Stomach (tissue), 8 donors: ENCODE measurements at regions not wholly inside any gene's neighbourhood (a gene's known extent, or its start where the extent isn't known, plus 50 kb on each side); places are given as distances from the start of the nearest gene placed in this dataset.

Experiments used
- DNase-seq, 2 donors: peaks; one replicate each; pipeline versions ENCODE4 v3.0.0 to v3.0.0-alpha.2; 2013 to 2019
- H3K27ac ChIP-seq, 5 donors: fragments of 200-600 bp in 4 of 5; sonication (generic) in 4 of 5; one replicate each; pipeline ENCODE4 v1.5.1; 2013 to 2019; ENCODE audit warnings: mild to moderate bottlenecking in 1 of 5, moderate library complexity in 1 of 5
- H3K27me3 ChIP-seq, 3 donors: fragments of 200-600 bp; sonication (generic); one replicate each; pipeline ENCODE4 v1.5.1; 2017 to 2019; ENCODE audit warnings: mixed run types in 1 of 3
- H3K36me3 ChIP-seq, 4 donors: fragments of 200-600 bp; sonication (generic); 1 replicate in 3 of 4; 2 replicates in 1 of 4; pipeline ENCODE4 v1.5.1; 2016 to 2019
- H3K4me1 ChIP-seq, 4 donors: fragments of 200-600 bp; sonication (generic); one replicate each; pipeline ENCODE4 v1.5.1; 2016 to 2019
- H3K4me3 ChIP-seq, 4 donors: fragments of 200-600 bp; sonication (generic) in 3 of 4; one replicate each; pipeline ENCODE4 v1.5.1; 2016 to 2019; ENCODE audit warnings: mild to moderate bottlenecking in 1 of 4
- H3K9me3 ChIP-seq, 4 donors: fragments of 200-600 bp; sonication (generic); one replicate each; pipeline ENCODE4 v1.5.1; 2016 to 2019
- EP300 ChIP-seq: sonication (generic); formaldehyde crosslinking; IDR thresholded peaks from one replicate; pipeline ENCODE4 v1.6.1; 2017; ENCODE audit warnings: antibody characterized with exemption
- POLR2A ChIP-seq, 4 donors: fragments of 450-650 bp; IDR thresholded peaks; one replicate each; pipeline ENCODE4 v1.6.1; 2016; ENCODE audit warnings: antibody characterized with exemption in 4 of 4, control low read depth in 2 of 4, mild to moderate bottlenecking in 1 of 4, moderate library complexity in 1 of 4
- POLR2AphosphoS5 ChIP-seq, 3 donors: sonication (generic); formaldehyde crosslinking; IDR thresholded peaks; one replicate each; pipeline ENCODE4 v1.6.1; 2016; ENCODE audit warnings: antibody characterized with exemption in 3 of 3
- WGBS, 5 donors: extraction: QIAGEN DNeasy Blood & Tissue Kit in 3 of 5; methylation state at CpG; one replicate each; pipeline versions ENCODE4 v1.1.5 to v1.1.7; 2013 to 2018; 5-methylcytosine and 5-hydroxymethylcytosine counted together
- intact Hi-C: fragments of 100-400 bp; cut with DNase I; formaldehyde crosslinking; loops from one replicate; pipeline ENCODE4 v1.15.1; 2023; ENCODE audit warnings: low total_unique reads
- TF ChIP-seq, protein P1 (sequence below), 7 experiments: fragments of 450-650 bp in 4 of 7; fragments of 200-600 bp in 3 of 7; sonication (generic) in 3 of 7; IDR thresholded peaks; one replicate each; pipeline ENCODE4 v1.5.1; 2016 to 2019; ENCODE audit warnings: antibody characterized with exemption in 7 of 7, control low read depth in 2 of 7, mild to moderate bottlenecking in 1 of 7
- donor health status: healthy with polysubstance abuse.
- donor health status: Bipolar disorder and iron deficiency.
- donor health status: healthy.

GRCh38 chr1:56171670-56172069, 407.7 kb downstream of the PLPP3 start:
- peaks cover 0 to 11% (median 0%) of the 10 kb centered on the region in 4 donors for H3K4me1 ChIP-seq
- no peaks in the 10 kb centered on the region for H3K27me3 ChIP-seq
- 50 to 67% (median 60%) methylated on average over 1 of the region's 1 CpG for WGBS, 5 donors
- H3K4me3 ChIP-seq = no peak overlapping the region
- no peaks in the 10 kb centered on the region for H3K36me3 ChIP-seq
- intact Hi-C loops = no loop called here
- no peak overlapping the region for H3K27ac ChIP-seq
- TF ChIP-seq EP300 = no peak
- TF ChIP-seq POLR2AphosphoS5 (IDR thresholded peaks at IDR 0.05) = no peak
- TF ChIP-seq POLR2A (IDR thresholded peaks at IDR 0.05) = no peak
- TF ChIP-seq, protein P1, sequence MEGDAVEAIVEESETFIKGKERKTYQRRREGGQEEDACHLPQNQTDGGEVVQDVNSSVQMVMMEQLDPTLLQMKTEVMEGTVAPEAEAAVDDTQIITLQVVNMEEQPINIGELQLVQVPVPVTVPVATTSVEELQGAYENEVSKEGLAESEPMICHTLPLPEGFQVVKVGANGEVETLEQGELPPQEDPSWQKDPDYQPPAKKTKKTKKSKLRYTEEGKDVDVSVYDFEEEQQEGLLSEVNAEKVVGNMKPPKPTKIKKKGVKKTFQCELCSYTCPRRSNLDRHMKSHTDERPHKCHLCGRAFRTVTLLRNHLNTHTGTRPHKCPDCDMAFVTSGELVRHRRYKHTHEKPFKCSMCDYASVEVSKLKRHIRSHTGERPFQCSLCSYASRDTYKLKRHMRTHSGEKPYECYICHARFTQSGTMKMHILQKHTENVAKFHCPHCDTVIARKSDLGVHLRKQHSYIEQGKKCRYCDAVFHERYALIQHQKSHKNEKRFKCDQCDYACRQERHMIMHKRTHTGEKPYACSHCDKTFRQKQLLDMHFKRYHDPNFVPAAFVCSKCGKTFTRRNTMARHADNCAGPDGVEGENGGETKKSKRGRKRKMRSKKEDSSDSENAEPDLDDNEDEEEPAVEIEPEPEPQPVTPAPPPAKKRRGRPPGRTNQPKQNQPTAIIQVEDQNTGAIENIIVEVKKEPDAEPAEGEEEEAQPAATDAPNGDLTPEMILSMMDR (IDR thresholded peaks at IDR 0.05) = no peak
- H3K9me3 ChIP-seq = no peaks in the 10 kb centered on the region
- DNase-seq = no peak

DNA sequence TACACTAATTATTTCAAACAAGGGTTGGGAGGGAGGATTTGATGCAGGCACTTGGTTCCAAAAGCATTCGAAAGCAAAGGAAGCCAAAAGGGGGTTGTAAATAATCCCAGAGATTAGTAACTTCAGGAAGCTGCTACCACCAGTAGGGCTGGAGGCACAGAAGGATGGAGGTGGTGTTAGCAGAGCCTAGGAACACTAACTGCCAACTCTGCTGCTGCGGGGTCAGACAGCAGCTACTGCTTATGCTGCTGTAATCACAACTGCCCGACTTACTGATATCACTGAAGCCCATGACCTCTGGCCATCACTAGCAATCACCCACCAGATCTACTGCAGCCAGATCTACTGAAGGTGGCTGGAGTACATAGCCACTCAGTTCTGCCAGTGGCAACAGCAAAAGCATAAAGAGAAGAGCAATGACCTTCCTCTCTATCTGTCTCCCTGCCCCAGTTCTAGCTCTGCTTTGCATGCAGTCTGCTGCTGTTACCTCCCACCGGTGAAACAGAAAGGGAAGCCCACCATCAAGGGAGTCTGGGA, 408.5 kb downstream of the PLPP3 start:
- Histone ChIP-seq H3K4me3 (no peak overlapping the region), H3K4me1 (peaks cover 0 to 11% (median 0%) of the 10 kb centered on the region in 4 donors), H3K36me3 (no peaks in the 10 kb centered on the region), H3K27me3 (no peaks in the 10 kb centered on the region), H3K27ac (no peak overlapping the region), H3K9me3 (no peaks in the 10 kb centered on the region)
- TF ChIP-seq POLR2A (IDR thresholded peaks at IDR 0.05) (no peak), EP300 (no peak), POLR2AphosphoS5 (IDR thresholded peaks at IDR 0.05) (no peak)
- TF ChIP-seq, protein P1 (IDR thresholded peaks at IDR 0.05) = no peak
- WGBS, 5 donors = 51 to 66% (median 53%) methylated on average over 4 of the region's 4 CpGs
- intact Hi-C loops = no loop called here
- DNase-seq = no peak

DNA sequence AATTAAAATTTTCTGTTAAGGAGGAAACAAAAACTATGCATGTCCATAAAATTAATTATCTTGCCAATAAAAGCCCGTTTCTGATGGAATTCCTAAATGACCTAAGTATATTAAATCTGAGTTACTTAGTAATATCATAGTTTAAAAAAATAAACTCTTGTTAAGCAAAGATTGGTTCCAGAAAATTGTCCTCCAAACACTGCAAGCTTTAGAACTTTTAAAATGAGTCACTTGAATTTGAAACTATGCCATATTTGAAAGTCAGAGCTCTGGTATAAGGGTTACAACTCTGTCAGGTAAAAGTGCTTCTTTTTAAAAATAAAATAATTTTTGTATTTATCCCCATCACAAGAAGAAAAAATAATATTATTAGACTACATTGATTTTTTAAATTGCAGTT, 409.5 kb downstream of the PLPP3 start:
- Histone ChIP-seq H3K36me3 (no peaks in the 10 kb centered on the region), H3K27me3 (no peaks in the 10 kb centered on the region), H3K4me1 (peaks cover 0 to 11% (median 0%) of the 10 kb centered on the region in 4 donors), H3K4me3 (no peak overlapping the region), H3K9me3 (no peaks in the 10 kb centered on the region), H3K27ac (no peak overlapping the region)
- intact Hi-C loops = no loop called here
- WGBS, 5 donors = 30 to 52% (median 47%) methylated on average over 1 of the region's 1 CpG
- DNase-seq = no peak
- no peak for TF ChIP-seq EP300

GRCh38 chr1:56168176-56168575, 411.2 kb downstream of the PLPP3 start:
- no peaks in the 10 kb centered on the region for H3K9me3 ChIP-seq
- no peaks in the 10 kb centered on the region for H3K36me3 ChIP-seq
- DNase-seq = no peak
- H3K27ac ChIP-seq = no peak overlapping the region
- peaks cover 0 to 11% (median 0%) of the 10 kb centered on the region in 4 donors for H3K4me1 ChIP-seq
- no peak for TF ChIP-seq POLR2A (IDR thresholded peaks at IDR 0.05)
- TF ChIP-seq EP300 = no peak
- no peak for TF ChIP-seq POLR2AphosphoS5 (IDR thresholded peaks at IDR 0.05)
- TF ChIP-seq, protein P1 (IDR thresholded peaks at IDR 0.05) = no peak
- WGBS, 5 donors = 87 to 94% (median 91%) methylated on average over 2 of the region's 2 CpGs
- intact Hi-C loops = no loop called here
- H3K4me3 ChIP-seq = no peak overlapping the region
- no peaks in the 10 kb centered on the region for H3K27me3 ChIP-seq

DNA sequence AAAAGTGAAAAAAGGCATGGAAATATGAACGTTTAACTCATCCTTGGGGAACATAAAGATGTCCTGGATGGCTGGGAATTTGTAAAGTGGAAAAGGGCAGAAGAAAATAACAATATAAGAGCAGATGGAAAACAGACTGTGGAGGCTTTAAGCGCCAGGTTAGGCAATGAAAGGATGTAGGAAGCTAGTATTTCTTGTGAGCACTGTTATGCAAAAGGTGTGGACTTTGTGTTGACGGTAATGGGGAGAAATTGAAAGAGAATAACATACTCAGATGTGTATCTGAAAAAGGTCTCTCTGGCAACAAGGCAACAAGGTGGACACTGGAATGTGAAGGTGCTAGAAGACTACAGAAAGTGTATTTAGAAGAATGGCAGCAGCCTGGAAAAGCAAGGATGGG, 411.8 kb downstream of the PLPP3 start:
- DNase-seq = no peak
- Histone ChIP-seq H3K9me3 (no peaks in the 10 kb centered on the region), H3K27ac (no peak overlapping the region), H3K27me3 (no peaks in the 10 kb centered on the region), H3K4me1 (peaks cover 0 to 11% (median 0%) of the 10 kb centered on the region in 4 donors), H3K36me3 (no peaks in the 10 kb centered on the region), H3K4me3 (no peak overlapping the region)
- WGBS, 5 donors = 64 to 79% (median 69%) methylated on average over 3 of the region's 3 CpGs
- intact Hi-C loops = no loop called here
- TF ChIP-seq POLR2A (IDR thresholded peaks at IDR 0.05) (no peak), EP300 (no peak), POLR2AphosphoS5 (IDR thresholded peaks at IDR 0.05) (no peak)
- TF ChIP-seq, protein P1 (IDR thresholded peaks at IDR 0.05) = no peak
